Gastroesophageal sphincter (tissue), 3 donors: ENCODE measurements at regions not wholly inside any gene's neighbourhood (a gene's known extent, or its start where the extent isn't known, plus 50 kb on each side); places are given as distances from the start of the nearest gene placed in this dataset.

Source experiments
- POLR2A ChIP-seq, 2 donors: fragments of 450-650 bp; IDR thresholded peaks; one replicate each; pipeline ENCODE4 v1.6.1; 2017; ENCODE audit warnings: antibody characterized with exemption in 2 of 2, mild to moderate bottlenecking in 2 of 2, moderate library complexity in 1 of 2
- POLR2AphosphoS5 ChIP-seq: sonication (generic); formaldehyde crosslinking; IDR thresholded peaks from one replicate; pipeline ENCODE4 v1.6.1; 2017; ENCODE audit warnings: antibody characterized with exemption
- TF ChIP-seq, protein P1 (sequence below), 4 experiments: fragments of 200-600 bp in 2 of 4; fragments of 450-650 bp in 2 of 4; sonication (generic) in 1 of 4; IDR thresholded peaks; one replicate each; pipeline ENCODE4 v1.5.1; 2017 to 2019; ENCODE audit warnings: antibody characterized with exemption in 4 of 4, mild to moderate bottlenecking in 2 of 4, moderate library complexity in 2 of 4

GRCh38 chr2:8606649-8607550, 75.0 kb upstream of the ID2 start:
- TF ChIP-seq, protein P1, sequence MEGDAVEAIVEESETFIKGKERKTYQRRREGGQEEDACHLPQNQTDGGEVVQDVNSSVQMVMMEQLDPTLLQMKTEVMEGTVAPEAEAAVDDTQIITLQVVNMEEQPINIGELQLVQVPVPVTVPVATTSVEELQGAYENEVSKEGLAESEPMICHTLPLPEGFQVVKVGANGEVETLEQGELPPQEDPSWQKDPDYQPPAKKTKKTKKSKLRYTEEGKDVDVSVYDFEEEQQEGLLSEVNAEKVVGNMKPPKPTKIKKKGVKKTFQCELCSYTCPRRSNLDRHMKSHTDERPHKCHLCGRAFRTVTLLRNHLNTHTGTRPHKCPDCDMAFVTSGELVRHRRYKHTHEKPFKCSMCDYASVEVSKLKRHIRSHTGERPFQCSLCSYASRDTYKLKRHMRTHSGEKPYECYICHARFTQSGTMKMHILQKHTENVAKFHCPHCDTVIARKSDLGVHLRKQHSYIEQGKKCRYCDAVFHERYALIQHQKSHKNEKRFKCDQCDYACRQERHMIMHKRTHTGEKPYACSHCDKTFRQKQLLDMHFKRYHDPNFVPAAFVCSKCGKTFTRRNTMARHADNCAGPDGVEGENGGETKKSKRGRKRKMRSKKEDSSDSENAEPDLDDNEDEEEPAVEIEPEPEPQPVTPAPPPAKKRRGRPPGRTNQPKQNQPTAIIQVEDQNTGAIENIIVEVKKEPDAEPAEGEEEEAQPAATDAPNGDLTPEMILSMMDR (IDR thresholded peaks at IDR 0.05): no peak
- TF ChIP-seq POLR2AphosphoS5 (no peak), POLR2A (IDR thresholded peaks at IDR 0.05) (no peak)
